WI38 (cell line): ENCODE measurements at regions not wholly inside any gene's neighbourhood (a gene's known extent, or its start where the extent isn't known, plus 50 kb on each side); places are given as distances from the start of the nearest gene placed in this dataset.

ENCODE experiments used
- H3K4me3 ChIP-seq: 2 replicates; pipeline ENCODE4 v1.5.1; 2011; ENCODE audit warnings: low read depth, mild to moderate bottlenecking, control low read depth, low read length
- CTCF ChIP-seq: IDR thresholded peaks from 2 replicates; pipeline ENCODE4 v1.5.1; 2012; ENCODE audit warnings: low read depth, mild to moderate bottlenecking, control low read depth, low read length

GRCh38 chr20:21024420-21024819, 81.7 kb downstream of the LINC00237 start:
- no peak overlapping the region for H3K4me3 ChIP-seq
- TF ChIP-seq CTCF = no peak

- no peak overlapping the region for H3K4me3 ChIP-seq
- no peak for TF ChIP-seq CTCF
Observed at GRCh38 chr20:21022925-21023324, 83.2 kb downstream of the LINC00237 start.

- TF ChIP-seq CTCF = no peak
- no peak overlapping the region for H3K4me3 ChIP-seq
Observed at GRCh38 chr20:21021472-21021790, 84.7 kb downstream of the LINC00237 start.

DNA sequence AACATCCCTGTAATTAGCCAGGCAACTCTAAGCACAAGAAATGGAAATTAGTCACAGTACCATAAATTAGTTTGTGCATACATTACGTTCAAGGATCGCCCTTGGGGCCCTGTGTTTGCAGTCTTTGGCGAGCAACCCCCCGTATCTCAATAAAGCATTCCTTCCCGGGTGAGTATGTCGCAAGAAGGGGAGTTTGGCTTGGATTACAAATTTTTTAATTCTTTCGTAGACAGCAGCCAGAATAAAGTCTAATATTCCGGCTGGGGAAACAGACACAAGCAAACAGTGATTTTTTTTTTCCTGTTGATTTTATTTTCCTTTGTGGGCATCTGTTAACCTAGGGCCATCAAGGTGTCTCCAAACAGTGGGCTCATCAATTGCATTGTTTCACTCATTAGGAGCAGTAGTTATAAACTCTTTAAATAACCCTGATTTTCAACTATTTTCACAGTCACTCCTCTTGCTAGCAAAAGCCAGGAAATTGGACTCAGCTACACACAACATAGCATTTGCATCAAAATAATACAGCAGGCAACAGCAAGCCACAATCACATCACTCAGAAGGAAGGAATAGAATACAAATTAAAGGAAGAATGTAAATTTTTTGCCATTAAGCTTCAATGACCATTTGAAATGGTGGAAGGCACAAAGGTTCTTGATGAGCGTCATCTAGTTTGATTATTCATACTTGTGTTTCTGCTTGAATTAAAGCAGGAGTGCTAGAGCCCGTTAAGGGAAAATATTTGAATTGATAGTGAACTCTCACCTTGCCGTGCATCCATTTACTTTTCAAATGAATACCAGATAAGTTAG, 85.3 kb downstream of the LINC00237 start:
- TF ChIP-seq CTCF = no peak
- no peak overlapping the region for H3K4me3 ChIP-seq

GRCh38 chr20:21019814-21020658, 86.1 kb downstream of the LINC00237 start:
- TF ChIP-seq CTCF = no peak
- H3K4me3 ChIP-seq = no peak overlapping the region

DNA sequence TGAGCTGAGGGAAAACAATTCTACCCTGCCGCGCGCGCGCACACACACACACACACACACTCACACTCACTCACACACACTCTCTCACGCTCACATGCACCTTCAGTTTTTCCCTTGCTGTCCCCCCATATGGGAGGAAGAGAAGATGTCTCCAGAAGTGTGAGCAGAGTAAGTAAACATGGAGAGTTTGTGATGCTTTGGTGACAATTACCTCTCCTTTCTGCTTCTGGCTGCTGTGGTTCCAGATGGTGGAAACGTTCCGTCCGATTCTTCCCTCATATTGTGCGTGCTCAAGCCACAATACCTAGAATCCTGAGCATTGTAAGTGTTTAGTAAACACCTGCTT, 86.7 kb downstream of the LINC00237 start:
- no peak for TF ChIP-seq CTCF
- H3K4me3 ChIP-seq = no peak overlapping the region

GRCh38 chr20:21018576-21018975, 87.6 kb downstream of the LINC00237 start:
- no peak for TF ChIP-seq CTCF
- H3K4me3 ChIP-seq = no peak overlapping the region
